HG03571 (cell line): ENCODE measurements at regions not wholly inside any gene's neighbourhood (a gene's known extent, or its start where the extent isn't known, plus 50 kb on each side); places are given as distances from the start of the nearest gene placed in this dataset.
A peak's percentile ranks its signal among the peaks of the same experiment; 100 is the strongest.
"Not testable (repeated sequence)": the region's sequence is repeated elsewhere in the genome, so short reads cannot be mapped to it uniquely, and the experiment has no call there.

ENCODE experiments used
- ATAC-seq: cut with Tn5 transposase; IDR thresholded peaks from one replicate; pipeline ENCODE4 v1.9.1; 2021; ENCODE audit not compliant: unreplicated experiment

- no peak for ATAC-seq
These were observed 572.6 kb downstream of the IPMK start for GRCh38 chr10:57694956-57695608.

- ATAC-seq: no peak
These were observed 575.3 kb downstream of the IPMK start for GRCh38 chr10:57692255-57692980.

GRCh38 chr10:57689596-57690297 is 577.9 kb downstream of the IPMK start:
- ATAC-seq: no peak

- ATAC-seq: no peak
These were observed 587.8 kb downstream of the IPMK start for GRCh38 chr10:57679916-57680315.

GRCh38 chr10:57675125-57675524 is 592.6 kb downstream of the IPMK start:
- no peak for ATAC-seq

- no peak for ATAC-seq
These were observed 594.2 kb downstream of the IPMK start for GRCh38 chr10:57673446-57673960.

- no peak for ATAC-seq
These were observed 602.9 kb downstream of the IPMK start for GRCh38 chr10:57664815-57665214.

GRCh38 chr10:57663401-57663800 is 604.3 kb downstream of the IPMK start:
- ATAC-seq: no peak

- no peak for ATAC-seq
These were observed 606.5 kb downstream of the IPMK start for GRCh38 chr10:57661206-57661605.

GRCh38 chr10:57657164-57657765 is 610.4 kb downstream of the IPMK start:
- ATAC-seq: peak; percentile 97

- ATAC-seq: no peak
These were observed 612.8 kb downstream of the IPMK start for GRCh38 chr10:57654856-57655255.

- not testable (repeated sequence) for ATAC-seq
These were observed 622.6 kb downstream of the IPMK start for GRCh38 chr10:57645108-57645507.

GRCh38 chr10:57638411-57638810 is 629.3 kb downstream of the IPMK start:
- ATAC-seq: no peak

GRCh38 chr10:57628592-57629284 is 639.0 kb downstream of the IPMK start:
- peak; percentile 54 for ATAC-seq

- no peak for ATAC-seq
These were observed 640.0 kb downstream of the IPMK start for GRCh38 chr10:57627642-57628178.

- no peak for ATAC-seq
These were observed 642.7 kb downstream of the IPMK start for GRCh38 chr10:57624856-57625592.

GRCh38 chr10:57624066-57624465 is 643.6 kb downstream of the IPMK start:
- ATAC-seq: no peak

- ATAC-seq: no peak
These were observed 646.2 kb downstream of the IPMK start for GRCh38 chr10:57621466-57621865.

- no peak for ATAC-seq
These were observed 661.7 kb downstream of the IPMK start for GRCh38 chr10:57605948-57606485.

GRCh38 chr10:57599440-57599839 is 668.3 kb downstream of the IPMK start:
- no peak for ATAC-seq
